ENCODE measurements at regions not wholly inside any gene's neighbourhood (a gene's known extent, or its start where the extent isn't known, plus 50 kb on each side); places are given as distances from the start of the nearest gene placed in this dataset.

GRCh38 chr5:74021126-74021525 is 395.1 kb downstream of the ARHGEF28 start:
- TF ChIP-seq CTCF (IDR thresholded peaks at IDR 0.05) = no peak
- Mint-ChIP-seq H3K27ac (no peak overlapping the region), H3K27me3 (ENCODE audit: low read depth, poor library complexity) (peaks cover 14% of the 10 kb centered on the region), H3K36me3 (ENCODE audit: low read depth) (no peaks in the 10 kb centered on the region), H3K4me3 (no peak overlapping the region), H3K4me1 (no peaks in the 10 kb centered on the region), H3K9me3 (peaks cover 21% of the 10 kb centered on the region)
- no peak for DNase-seq

GRCh38 chr5:74020503-74020902 is 394.5 kb downstream of the ARHGEF28 start:
- TF ChIP-seq CTCF (IDR thresholded peaks at IDR 0.05) = no peak
- Mint-ChIP-seq H3K4me1 (no peaks in the 10 kb centered on the region), H3K27me3 (ENCODE audit: low read depth, poor library complexity) (peaks cover 17% of the 10 kb centered on the region), H3K9me3 (peaks cover 18% of the 10 kb centered on the region), H3K27ac (no peak overlapping the region), H3K4me3 (no peak overlapping the region), H3K36me3 (ENCODE audit: low read depth) (no peaks in the 10 kb centered on the region)
- no peak for DNase-seq

- peaks cover 14% of the 10 kb centered on the region for H3K9me3 Mint-ChIP-seq
- H3K4me3 Mint-ChIP-seq = no peak overlapping the region
- H3K27me3 Mint-ChIP-seq (ENCODE audit: low read depth, poor library complexity) = peaks cover 14% of the 10 kb centered on the region
- DNase-seq = no peak
- H3K36me3 Mint-ChIP-seq (ENCODE audit: low read depth) = no peaks in the 10 kb centered on the region
- TF ChIP-seq CTCF (IDR thresholded peaks at IDR 0.05) = no peak
- no peak overlapping the region for H3K27ac Mint-ChIP-seq
- no peaks in the 10 kb centered on the region for H3K4me1 Mint-ChIP-seq
Measured at GRCh38 chr5:74019923-74020322, 393.9 kb downstream of the ARHGEF28 start.

- TF ChIP-seq CTCF (IDR thresholded peaks at IDR 0.05) = no peak
Measured at GRCh38 chr5:74017786-74018211, 391.8 kb downstream of the ARHGEF28 start.

GRCh38 chr5:74017112-74017511 is 391.1 kb downstream of the ARHGEF28 start:
- peaks cover 6% of the 10 kb centered on the region for H3K4me1 Mint-ChIP-seq
- H3K27me3 Mint-ChIP-seq (ENCODE audit: low read depth, poor library complexity) = peaks cover 14% of the 10 kb centered on the region
- H3K27ac Mint-ChIP-seq = no peak overlapping the region
- no peaks in the 10 kb centered on the region for H3K9me3 Mint-ChIP-seq
- no peak for TF ChIP-seq CTCF (IDR thresholded peaks at IDR 0.05)
- no peak overlapping the region for H3K4me3 Mint-ChIP-seq
- no peaks in the 10 kb centered on the region for H3K36me3 Mint-ChIP-seq (ENCODE audit: low read depth)
- no peak for DNase-seq

More at GRCh38 chr5:74017786-74018211, 391.8 kb downstream of the ARHGEF28 start:
- no peak for DNase-seq
- Mint-ChIP-seq H3K4me3 (no peak overlapping the region), H3K27ac (no peak overlapping the region), H3K27me3 (ENCODE audit: low read depth, poor library complexity) (peaks cover 14% of the 10 kb centered on the region), H3K36me3 (ENCODE audit: low read depth) (no peaks in the 10 kb centered on the region), H3K9me3 (peaks cover 5% of the 10 kb centered on the region), H3K4me1 (no peaks in the 10 kb centered on the region)

- Mint-ChIP-seq H3K9me3 (no peaks in the 10 kb centered on the region), H3K27me3 (ENCODE audit: low read depth, poor library complexity) (peaks cover 14% of the 10 kb centered on the region), H3K27ac (no peak overlapping the region), H3K4me1 (peaks cover 13% of the 10 kb centered on the region), H3K36me3 (ENCODE audit: low read depth) (no peaks in the 10 kb centered on the region), H3K4me3 (no peak overlapping the region)
- no peak for TF ChIP-seq CTCF (IDR thresholded peaks at IDR 0.05)
- no peak for DNase-seq
Measured at GRCh38 chr5:74016373-74016772, 390.4 kb downstream of the ARHGEF28 start.
